ENCODE measurements at regions not wholly inside any gene's neighbourhood (a gene's known extent, or its start where the extent isn't known, plus 50 kb on each side); places are given as distances from the start of the nearest gene placed in this dataset.

- Histone ChIP-seq H3K27me3 (ENCODE audit: insufficient read depth, low read length) (no peaks in the 10 kb centered on the region), H3K23me2 (ENCODE audit: insufficient read length, low read depth, low read length, poor library complexity, severe bottlenecking) (no peaks in the 10 kb centered on the region), H2BK12ac (ENCODE audit: insufficient read length, low read depth, low read length) (no peak overlapping the region), H3K27ac (ENCODE audit: insufficient read length, low read depth, low read length) (no peak overlapping the region), H3K79me1 (ENCODE audit: insufficient read depth, low read depth, low read length, poor library complexity, severe bottlenecking) (no peaks in the 10 kb centered on the region), H2BK20ac (ENCODE audit: low read depth, low read length, poor library complexity, severe bottlenecking) (no peak overlapping the region), H3T11ph (ENCODE audit: low read length) (no peak overlapping the region), H3K4me1 (ENCODE audit: insufficient read depth, low read length) (no peaks in the 10 kb centered on the region; the same call in 1 of the 2 replicates), H4K91ac (ENCODE audit: insufficient read length, low read depth, low read length) (no peak overlapping the region), H3K4ac (ENCODE audit: low read depth, low read length) (no peak overlapping the region), H2BK120ac (ENCODE audit: low read depth, low read length, poor library complexity, severe bottlenecking) (no peak overlapping the region), H3K9me3 (ENCODE audit: control insufficient read depth, low read depth, low read length) (no peaks in the 10 kb centered on the region), H3K79me2 (ENCODE audit: insufficient read depth, low read length) (no peaks in the 10 kb centered on the region), H3K23ac (ENCODE audit: insufficient read length, low read depth, low read length) (no peak overlapping the region), H2AFZ (ENCODE audit: low read length) (no peak overlapping the region), H3K18ac (ENCODE audit: insufficient read length, low read depth, low read length) (no peak overlapping the region), H3K4me2 (ENCODE audit: insufficient read depth, insufficient read length, low read length) (no peak overlapping the region), H2AK5ac (ENCODE audit: insufficient read length, low read length) (no peak overlapping the region), H3K56ac (ENCODE audit: insufficient read length, low read depth, low read length) (no peak overlapping the region), H3K14ac (ENCODE audit: insufficient read depth, low read length) (no peak overlapping the region), H2BK5ac (ENCODE audit: insufficient read length, low read length) (no peak overlapping the region), H3K9ac (ENCODE audit: extremely low read depth, insufficient read length, low read length) (no peak overlapping the region), H4K20me1 (ENCODE audit: control insufficient read depth, insufficient read depth, insufficient read length) (no peaks in the 10 kb centered on the region), H4K8ac (replicated peaks; ENCODE audit: insufficient read length, low read depth, low read length) (no peak overlapping the region), H4K5ac (ENCODE audit: insufficient read length, low read depth, low read length) (no peak overlapping the region), H2BK15ac (ENCODE audit: low read depth, low read length) (no peak overlapping the region)
- no peak for DNase-seq
- H3K4me3 Mint-ChIP-seq, result no peak overlapping the region
- H3K27ac Mint-ChIP-seq, result no peak overlapping the region
- TF ChIP-seq, protein P1, sequence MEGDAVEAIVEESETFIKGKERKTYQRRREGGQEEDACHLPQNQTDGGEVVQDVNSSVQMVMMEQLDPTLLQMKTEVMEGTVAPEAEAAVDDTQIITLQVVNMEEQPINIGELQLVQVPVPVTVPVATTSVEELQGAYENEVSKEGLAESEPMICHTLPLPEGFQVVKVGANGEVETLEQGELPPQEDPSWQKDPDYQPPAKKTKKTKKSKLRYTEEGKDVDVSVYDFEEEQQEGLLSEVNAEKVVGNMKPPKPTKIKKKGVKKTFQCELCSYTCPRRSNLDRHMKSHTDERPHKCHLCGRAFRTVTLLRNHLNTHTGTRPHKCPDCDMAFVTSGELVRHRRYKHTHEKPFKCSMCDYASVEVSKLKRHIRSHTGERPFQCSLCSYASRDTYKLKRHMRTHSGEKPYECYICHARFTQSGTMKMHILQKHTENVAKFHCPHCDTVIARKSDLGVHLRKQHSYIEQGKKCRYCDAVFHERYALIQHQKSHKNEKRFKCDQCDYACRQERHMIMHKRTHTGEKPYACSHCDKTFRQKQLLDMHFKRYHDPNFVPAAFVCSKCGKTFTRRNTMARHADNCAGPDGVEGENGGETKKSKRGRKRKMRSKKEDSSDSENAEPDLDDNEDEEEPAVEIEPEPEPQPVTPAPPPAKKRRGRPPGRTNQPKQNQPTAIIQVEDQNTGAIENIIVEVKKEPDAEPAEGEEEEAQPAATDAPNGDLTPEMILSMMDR (conservative IDR thresholded peaks at IDR 0.05), result no peak
- H3K9me3 Mint-ChIP-seq, result no peaks in the 10 kb centered on the region; a peak in 1 of 5 replicates
- H3K36me3 Mint-ChIP-seq (ENCODE audit: insufficient read depth in 1 of 3, low read depth in 3 of 3), result no peaks in the 10 kb centered on the region
- peaks cover 9 to 11% of the 10 kb centered on the region in 2 experiments for H3K4me1 Mint-ChIP-seq
- WGBS (ENCODE audit: extremely low coverage, insufficient read length, low lambda C conversion rate), result no CpG with 5 or more reads among the region's 1 CpG
- H3K27me3 Mint-ChIP-seq (ENCODE audit: low read depth), result no peaks in the 10 kb centered on the region
Observed at GRCh38 chr6:121539439-121539838, 104.0 kb downstream of the GJA1 start.

Data from H9 (cell line).